Fibroblast of villous mesenchyme (primary cell): ENCODE measurements at regions not wholly inside any gene's neighbourhood (a gene's known extent, or its start where the extent isn't known, plus 50 kb on each side); places are given as distances from the start of the nearest gene placed in this dataset.

Experiments used
- DNase-seq: peaks from one replicate; pipeline ENCODE4 v3.0.0-alpha.2; 2010; ENCODE audit warnings: low read depth
- H3K4me3 ChIP-seq: 2 replicates; pipeline ENCODE4 v1.5.1; 2011; ENCODE audit warnings: low read depth, mild to moderate bottlenecking, low read length
- CTCF ChIP-seq: IDR thresholded peaks from 2 replicates; pipeline ENCODE4 v1.5.1; 2012; ENCODE audit warnings: low read depth, mild to moderate bottlenecking, low read length; ENCODE audit not compliant: insufficient read depth

DNA sequence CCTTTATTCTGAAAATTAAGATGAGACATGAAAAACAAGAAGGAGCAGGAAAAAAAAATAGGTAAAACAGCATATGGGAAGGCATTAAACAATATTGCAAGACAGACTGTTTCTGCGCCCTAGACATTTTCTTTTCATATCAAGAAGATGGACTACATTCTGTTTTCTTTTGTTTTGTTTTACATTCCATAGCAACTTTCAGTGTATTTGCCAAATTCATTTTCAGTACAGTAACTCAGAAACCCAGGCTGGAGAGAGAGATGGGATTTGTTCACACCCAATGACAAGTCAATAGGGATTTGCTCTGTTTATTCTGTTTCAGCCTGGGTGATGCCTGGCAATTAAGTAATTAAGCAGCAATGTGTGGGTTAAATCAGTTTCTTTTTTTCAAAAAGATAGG lies 892.8 kb upstream of the DIAPH2 start:
- TF ChIP-seq CTCF = no peak
- H3K4me3 ChIP-seq = no peak overlapping the region
- DNase-seq = no peak

DNA sequence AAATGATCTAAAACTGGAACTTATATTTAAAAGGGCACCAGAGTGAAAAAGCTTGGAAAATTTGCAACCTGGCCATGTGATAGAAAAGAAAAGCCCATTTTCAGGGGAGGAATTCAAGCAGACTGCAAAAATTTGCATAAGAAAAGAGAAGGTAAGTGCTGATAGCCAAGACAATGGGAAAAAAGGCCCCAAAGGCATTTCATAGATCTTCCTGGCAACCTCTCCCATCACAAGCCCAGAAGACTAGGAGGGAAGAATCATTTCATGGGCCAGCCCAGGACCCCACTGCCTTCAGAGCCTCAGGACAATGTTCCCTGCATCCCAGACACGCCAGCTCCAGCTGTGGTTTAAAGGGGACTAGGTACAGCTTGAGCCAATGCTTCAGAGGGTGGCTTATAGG lies 887.3 kb upstream of the DIAPH2 start:
- no peak overlapping the region for H3K4me3 ChIP-seq
- no peak for TF ChIP-seq CTCF
- no peak for DNase-seq

GRCh38 chrX:95823796-95824195 lies 860.8 kb upstream of the DIAPH2 start:
- TF ChIP-seq CTCF = no peak
- no peak overlapping the region for H3K4me3 ChIP-seq
- no peak for DNase-seq

- TF ChIP-seq CTCF = no peak
- no peak overlapping the region for H3K4me3 ChIP-seq
- no peak for DNase-seq
Observed at GRCh38 chrX:95835223-95835622, 849.4 kb upstream of the DIAPH2 start.

DNA sequence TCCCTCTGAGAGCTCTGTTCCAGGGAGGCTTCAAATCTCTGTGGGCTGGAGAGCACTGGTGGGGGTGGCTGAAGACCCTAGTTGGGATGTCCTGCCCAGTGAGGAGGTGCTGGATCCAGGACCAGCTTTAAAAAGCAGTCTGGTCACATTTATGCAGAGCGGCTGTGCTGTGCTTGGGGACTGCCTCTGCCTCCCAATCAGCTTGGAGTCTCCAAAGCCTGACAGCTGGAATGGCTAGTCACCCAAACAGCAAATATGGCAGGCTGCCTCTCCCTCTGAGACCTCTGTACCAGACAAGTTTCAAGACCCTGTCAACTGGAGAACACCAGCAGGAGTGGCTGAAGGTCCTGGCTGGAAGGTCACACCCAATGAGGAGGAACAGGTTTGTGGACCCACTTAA lies 848.1 kb upstream of the DIAPH2 start:
- TF ChIP-seq CTCF = no peak
- DNase-seq = no peak
- H3K4me3 ChIP-seq = no peak overlapping the region

DNA sequence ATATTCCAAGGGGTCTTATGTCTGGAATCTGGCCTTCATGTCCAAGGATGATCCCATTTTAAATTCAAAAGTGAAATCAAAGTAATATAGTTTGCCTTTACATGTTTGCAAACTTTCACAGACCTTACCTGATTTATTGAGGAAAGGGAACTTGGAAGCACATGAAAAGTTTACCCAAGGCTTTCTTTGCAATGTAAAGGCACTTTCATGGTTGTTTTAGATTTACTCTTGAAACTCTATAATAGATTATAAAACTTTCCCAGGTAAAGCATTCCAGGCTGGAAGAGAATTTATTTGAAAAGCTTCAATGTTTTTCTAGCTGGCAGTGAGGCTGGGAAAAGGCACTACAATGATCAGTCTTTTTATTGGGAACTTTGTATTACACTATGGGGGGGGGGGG lies 842.8 kb upstream of the DIAPH2 start:
- TF ChIP-seq CTCF = no peak
- H3K4me3 ChIP-seq = no peak overlapping the region
- no peak for DNase-seq

- no peak for TF ChIP-seq CTCF
- no peak for DNase-seq
- H3K4me3 ChIP-seq = no peak overlapping the region
Observed at GRCh38 chrX:95860127-95860526, 824.5 kb upstream of the DIAPH2 start.
